Bronchial epithelial cell (primary cell): ENCODE measurements at regions not wholly inside any gene's neighbourhood (a gene's known extent, or its start where the extent isn't known, plus 50 kb on each side); places are given as distances from the start of the nearest gene placed in this dataset.

ENCODE experiments used
- DNase-seq: peaks from one replicate; pipeline ENCODE4 v3.0.0-alpha.2; 2010; ENCODE audit warnings: low read depth
- FAIRE-seq: peaks from 2 replicates; lab custom pipeline; 2011; peaks lifted over from hg19 to GRCh38; lab: Jason Lieb, UNC
- H3K27me3 ChIP-seq: 2 replicates; pipeline ENCODE4 v1.5.1; 2011; ENCODE audit warnings: low read length; ENCODE audit not compliant: control insufficient read depth, insufficient read depth
- H3K36me3 ChIP-seq: 2 replicates; pipeline ENCODE4 v1.5.1; 2011; ENCODE audit warnings: low read length; ENCODE audit not compliant: control insufficient read depth, insufficient read depth
- H3K4me3 ChIP-seq: 2 replicates; pipeline ENCODE4 v1.5.1; 2011; ENCODE audit warnings: mild to moderate bottlenecking, low read depth, low read length, control low read depth
- TF ChIP-seq, protein P1 (sequence below): IDR thresholded peaks from 2 replicates; pipeline ENCODE4 v1.5.1; 2011; ENCODE audit warnings: mild to moderate bottlenecking, moderate library complexity, low read length, control low read depth, inconsistent platforms; ENCODE audit not compliant: insufficient read depth, severe bottlenecking

DNA sequence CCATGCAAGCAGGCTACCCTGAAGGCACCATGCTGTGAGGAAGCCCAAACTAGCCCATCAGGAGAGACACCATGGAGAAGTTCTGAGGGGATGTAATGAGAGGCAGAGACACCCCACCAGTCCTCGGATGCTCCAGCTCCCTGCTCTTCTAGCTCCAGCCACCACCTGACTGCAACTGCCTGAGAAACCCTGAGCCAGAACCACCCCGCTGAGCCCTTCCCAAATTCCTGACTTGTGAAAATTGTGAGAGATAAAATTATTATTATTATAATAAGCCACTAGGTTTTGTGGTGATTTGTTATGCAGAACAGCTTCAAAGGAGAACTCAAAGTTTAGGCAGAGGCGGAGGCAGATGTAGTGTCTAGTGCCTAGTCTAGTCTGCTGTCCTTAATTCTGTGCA lies 67.1 kb upstream of the HK2 start:
- H3K4me3 ChIP-seq: no peak overlapping the region
- H3K36me3 ChIP-seq: no peaks in the 10 kb centered on the region
- no peak for DNase-seq
- no peaks in the 10 kb centered on the region for H3K27me3 ChIP-seq
- TF ChIP-seq, protein P1, sequence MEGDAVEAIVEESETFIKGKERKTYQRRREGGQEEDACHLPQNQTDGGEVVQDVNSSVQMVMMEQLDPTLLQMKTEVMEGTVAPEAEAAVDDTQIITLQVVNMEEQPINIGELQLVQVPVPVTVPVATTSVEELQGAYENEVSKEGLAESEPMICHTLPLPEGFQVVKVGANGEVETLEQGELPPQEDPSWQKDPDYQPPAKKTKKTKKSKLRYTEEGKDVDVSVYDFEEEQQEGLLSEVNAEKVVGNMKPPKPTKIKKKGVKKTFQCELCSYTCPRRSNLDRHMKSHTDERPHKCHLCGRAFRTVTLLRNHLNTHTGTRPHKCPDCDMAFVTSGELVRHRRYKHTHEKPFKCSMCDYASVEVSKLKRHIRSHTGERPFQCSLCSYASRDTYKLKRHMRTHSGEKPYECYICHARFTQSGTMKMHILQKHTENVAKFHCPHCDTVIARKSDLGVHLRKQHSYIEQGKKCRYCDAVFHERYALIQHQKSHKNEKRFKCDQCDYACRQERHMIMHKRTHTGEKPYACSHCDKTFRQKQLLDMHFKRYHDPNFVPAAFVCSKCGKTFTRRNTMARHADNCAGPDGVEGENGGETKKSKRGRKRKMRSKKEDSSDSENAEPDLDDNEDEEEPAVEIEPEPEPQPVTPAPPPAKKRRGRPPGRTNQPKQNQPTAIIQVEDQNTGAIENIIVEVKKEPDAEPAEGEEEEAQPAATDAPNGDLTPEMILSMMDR: no peak
- no peak for FAIRE-seq

DNA sequence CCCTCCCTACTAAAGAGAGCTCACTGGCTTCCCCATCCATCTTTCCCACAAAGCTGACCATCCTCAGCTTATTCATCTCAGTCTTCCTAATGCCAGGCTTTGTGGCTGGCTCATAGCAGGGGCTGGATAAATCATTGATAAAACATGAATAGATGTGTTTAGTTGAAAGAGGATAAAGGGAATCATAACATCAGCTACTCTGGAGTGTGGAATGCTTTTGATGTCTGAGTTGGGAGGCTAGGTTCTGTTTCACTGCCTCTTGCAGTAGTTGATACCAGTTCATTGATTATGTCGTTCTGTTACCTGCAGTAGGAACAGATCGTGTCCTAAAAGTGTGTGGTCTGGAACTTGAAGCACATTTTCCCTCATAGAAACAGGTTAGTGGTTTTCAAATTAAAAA lies 66.3 kb upstream of the HK2 start:
- TF ChIP-seq, protein P1: no peak
- no peaks in the 10 kb centered on the region for H3K27me3 ChIP-seq
- no peak for FAIRE-seq
- no peaks in the 10 kb centered on the region for H3K36me3 ChIP-seq
- no peak overlapping the region for H3K4me3 ChIP-seq
- no peak for DNase-seq

DNA sequence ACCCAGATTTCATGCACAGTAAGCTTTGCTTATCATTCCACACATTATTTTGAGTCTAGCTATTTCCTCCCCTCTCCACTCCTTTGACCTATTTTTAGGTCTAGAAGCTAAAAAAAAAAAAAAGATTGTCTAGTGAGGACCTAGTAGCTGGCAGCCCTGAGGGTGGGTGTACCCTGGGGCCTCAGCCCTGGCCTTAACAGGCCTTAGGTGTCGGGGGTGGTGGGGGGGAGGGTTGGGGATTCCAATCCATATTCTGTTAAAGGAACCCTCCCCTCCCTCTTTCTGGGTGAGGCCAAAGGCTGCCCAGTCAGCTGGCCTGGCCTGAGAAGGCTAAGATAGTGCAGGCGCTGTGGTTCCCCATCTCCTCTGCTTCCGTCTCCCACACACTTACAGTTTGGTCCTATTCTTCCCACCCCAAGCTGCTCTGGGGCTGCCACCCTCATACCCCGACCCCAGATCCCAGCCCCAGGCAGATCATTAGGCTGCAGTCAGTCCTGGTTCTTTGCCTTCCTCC lies 65.5 kb upstream of the HK2 start:
- no peak for FAIRE-seq

DNA sequence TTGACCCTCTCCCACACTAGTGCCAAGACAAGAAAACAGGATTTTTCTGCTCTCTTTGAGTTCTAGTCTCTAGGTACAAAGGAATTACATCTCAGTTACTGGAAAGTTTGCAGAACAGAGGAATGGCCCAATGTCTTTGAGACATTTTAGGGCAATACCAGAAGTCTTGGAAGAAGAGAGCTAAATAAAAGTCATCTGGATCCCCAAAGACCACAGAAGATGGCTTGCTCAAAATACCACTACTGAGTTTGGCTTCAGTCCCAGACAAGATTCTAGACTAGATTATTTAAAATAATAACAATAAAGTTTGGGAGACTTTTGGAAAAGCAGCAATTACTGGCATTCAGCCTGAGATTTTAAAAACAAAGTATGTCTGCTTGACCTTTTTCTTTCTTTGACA lies 61.9 kb upstream of the HK2 start:
- no peaks in the 10 kb centered on the region for H3K36me3 ChIP-seq
- TF ChIP-seq, protein P1: no peak
- no peaks in the 10 kb centered on the region for H3K27me3 ChIP-seq
- no peak for DNase-seq
- FAIRE-seq: no peak
- no peak overlapping the region for H3K4me3 ChIP-seq

More for the DNA sequence above, 65.5 kb upstream of the HK2 start:
- Histone ChIP-seq H3K36me3 (no peaks in the 10 kb centered on the region), H3K27me3 (no peaks in the 10 kb centered on the region), H3K4me3 (no peak overlapping the region)
- no peak for DNase-seq
- TF ChIP-seq, protein P1: no peak

DNA sequence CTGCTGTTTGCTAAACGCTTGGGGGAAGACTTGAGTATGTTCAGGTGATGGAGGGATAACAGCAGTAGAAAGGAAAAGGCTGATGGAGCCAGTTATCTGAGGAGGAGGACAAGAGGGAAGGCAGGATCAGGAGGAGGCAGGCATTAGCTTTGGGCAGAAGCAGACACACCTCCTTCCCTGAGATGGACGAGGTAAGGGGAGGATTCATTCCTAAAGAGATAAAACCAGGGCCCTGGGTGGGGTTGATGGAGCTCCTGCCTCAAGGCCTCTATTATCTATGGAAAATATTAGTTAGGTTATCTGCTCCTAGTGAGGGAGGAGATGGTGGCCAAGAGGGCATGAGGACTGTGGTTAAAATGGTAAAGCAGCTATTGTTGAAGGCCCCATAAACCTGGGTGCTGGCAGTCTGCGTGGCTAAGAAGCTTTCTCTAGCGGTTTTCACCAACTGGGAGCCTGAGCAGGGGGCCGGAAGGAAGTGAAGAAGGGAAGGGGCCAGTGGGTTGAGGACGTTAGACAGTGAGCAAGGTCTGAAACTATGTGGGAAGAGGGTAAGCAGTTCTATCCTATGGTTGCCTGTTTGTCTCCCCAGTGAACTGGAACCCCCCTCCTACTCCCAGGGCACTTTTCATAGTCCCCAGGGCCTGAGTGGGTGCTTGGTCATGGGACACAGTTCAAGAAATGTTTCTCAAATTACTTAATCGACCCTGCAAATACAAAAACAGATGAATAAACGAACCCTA lies 56.6 kb upstream of the HK2 start:
- FAIRE-seq (peak; percentile 18), DNase-seq (no peak)
- Histone ChIP-seq H3K36me3 (no peaks in the 10 kb centered on the region), H3K4me3 (no peak overlapping the region), H3K27me3 (no peaks in the 10 kb centered on the region)
- TF ChIP-seq, protein P1: no peak
